HEK293 (cell line): ENCODE measurements at regions not wholly inside any gene's neighbourhood (a gene's known extent, or its start where the extent isn't known, plus 50 kb on each side); places are given as distances from the start of the nearest gene placed in this dataset.

ENCODE experiments used
- ZBTB17 ChIP-seq: fragments of 450-650 bp; formaldehyde crosslinking; IDR thresholded peaks from 2 replicates; pipeline ENCODE4 v1.5.1; 2016; ENCODE audit warnings: missing biosample characterization, missing genetic modification characterization
- ZNF174 ChIP-seq: fragments of 450-650 bp; formaldehyde crosslinking; IDR thresholded peaks from 2 replicates; pipeline ENCODE4 v1.5.0; 2017; ENCODE audit warnings: missing biosample characterization, mild to moderate bottlenecking, missing genetic modification characterization
- ZNF350 ChIP-seq: fragments of 450-650 bp; formaldehyde crosslinking; IDR thresholded peaks from 2 replicates; pipeline ENCODE4 v1.5.0; 2017; ENCODE audit warnings: missing biosample characterization, mild to moderate bottlenecking, missing genetic modification characterization
- ZNF621 ChIP-seq: fragments of 450-650 bp; formaldehyde crosslinking; IDR thresholded peaks from 2 replicates; pipeline ENCODE4 v1.5.1; 2017; ENCODE audit warnings: missing biosample characterization, missing genetic modification characterization
- ZNF629 ChIP-seq: fragments of 450-650 bp; formaldehyde crosslinking; IDR thresholded peaks from 2 replicates; pipeline ENCODE4 v1.5.1; 2017; ENCODE audit warnings: missing biosample characterization, missing genetic modification characterization
- ZNF777 ChIP-seq: fragments of 450-650 bp; formaldehyde crosslinking; IDR thresholded peaks from 2 replicates; pipeline ENCODE4 v1.5.1; 2017; ENCODE audit warnings: missing biosample characterization, missing genetic modification characterization, borderline replicate concordance
- ZXDB ChIP-seq: fragments of 450-650 bp; formaldehyde crosslinking; IDR thresholded peaks from 2 replicates; pipeline ENCODE4 v1.5.1; 2016; ENCODE audit warnings: missing biosample characterization, missing genetic modification characterization
- TF ChIP-seq, protein P1 (sequence below): fragments of 450-650 bp; formaldehyde crosslinking; IDR thresholded peaks from 2 replicates; pipeline ENCODE4 v1.5.1; 2016; ENCODE audit warnings: missing biosample characterization, missing genetic modification characterization
- TF ChIP-seq, protein P2 (sequence below): fragments of 450-650 bp; formaldehyde crosslinking; IDR thresholded peaks from 2 replicates; pipeline ENCODE4 v1.5.1; 2016; ENCODE audit warnings: missing biosample characterization, missing genetic modification characterization

DNA sequence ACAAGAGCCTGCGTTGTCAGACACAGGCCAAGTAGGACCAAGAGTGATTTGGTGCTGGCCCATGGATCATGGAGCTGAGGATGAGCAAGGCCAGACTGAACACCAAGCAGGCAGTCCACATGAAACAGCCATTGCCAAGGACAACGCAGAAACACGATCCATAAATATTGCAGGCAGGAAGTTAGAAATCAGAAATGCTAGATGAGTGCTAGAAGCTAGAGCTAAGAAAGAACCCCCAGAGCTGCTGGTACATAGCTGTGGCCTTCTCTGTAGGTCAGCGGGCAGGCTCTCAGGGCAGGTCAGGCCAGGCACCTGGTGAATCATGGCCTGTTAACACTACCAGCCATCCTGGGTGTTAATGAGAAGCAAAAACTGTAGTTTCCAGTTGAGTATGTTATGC, 119.7 kb downstream of the ALDH8A1 start:
- TF ChIP-seq, protein P1, sequence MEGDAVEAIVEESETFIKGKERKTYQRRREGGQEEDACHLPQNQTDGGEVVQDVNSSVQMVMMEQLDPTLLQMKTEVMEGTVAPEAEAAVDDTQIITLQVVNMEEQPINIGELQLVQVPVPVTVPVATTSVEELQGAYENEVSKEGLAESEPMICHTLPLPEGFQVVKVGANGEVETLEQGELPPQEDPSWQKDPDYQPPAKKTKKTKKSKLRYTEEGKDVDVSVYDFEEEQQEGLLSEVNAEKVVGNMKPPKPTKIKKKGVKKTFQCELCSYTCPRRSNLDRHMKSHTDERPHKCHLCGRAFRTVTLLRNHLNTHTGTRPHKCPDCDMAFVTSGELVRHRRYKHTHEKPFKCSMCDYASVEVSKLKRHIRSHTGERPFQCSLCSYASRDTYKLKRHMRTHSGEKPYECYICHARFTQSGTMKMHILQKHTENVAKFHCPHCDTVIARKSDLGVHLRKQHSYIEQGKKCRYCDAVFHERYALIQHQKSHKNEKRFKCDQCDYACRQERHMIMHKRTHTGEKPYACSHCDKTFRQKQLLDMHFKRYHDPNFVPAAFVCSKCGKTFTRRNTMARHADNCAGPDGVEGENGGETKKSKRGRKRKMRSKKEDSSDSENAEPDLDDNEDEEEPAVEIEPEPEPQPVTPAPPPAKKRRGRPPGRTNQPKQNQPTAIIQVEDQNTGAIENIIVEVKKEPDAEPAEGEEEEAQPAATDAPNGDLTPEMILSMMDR (tag by site-specific recombination): no peak
- no peak for TF ChIP-seq ZNF629 (tag by site-specific recombination)
- no peak for TF ChIP-seq ZBTB17 (tag by site-specific recombination)
- no peak for TF ChIP-seq ZNF350 (tag by site-specific recombination)
- no peak for TF ChIP-seq ZNF777 (tag by site-specific recombination)
- no peak for TF ChIP-seq ZXDB (tag by site-specific recombination)
- TF ChIP-seq, protein P2, sequence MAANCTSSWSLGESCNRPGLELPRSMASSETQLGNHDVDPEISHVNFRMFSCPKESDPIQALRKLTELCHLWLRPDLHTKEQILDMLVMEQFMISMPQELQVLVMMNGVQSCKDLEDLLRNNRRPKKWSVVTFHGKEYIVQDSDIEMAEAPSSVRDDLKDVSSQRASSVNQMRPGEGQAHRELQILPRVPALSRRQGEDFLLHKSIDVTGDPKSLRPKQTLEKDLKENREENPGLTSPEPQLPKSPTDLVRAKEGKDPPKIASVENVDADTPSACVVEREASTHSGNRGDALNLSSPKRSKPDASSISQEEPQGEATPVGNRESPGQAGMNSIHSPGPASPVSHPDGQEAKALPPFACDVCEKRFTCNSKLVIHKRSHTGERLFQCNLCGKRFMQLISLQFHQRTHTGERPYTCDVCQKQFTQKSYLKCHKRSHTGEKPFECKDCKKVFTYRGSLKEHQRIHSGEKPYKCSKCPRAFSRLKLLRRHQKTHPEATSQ (tag by site-specific recombination): no peak
- no peak for TF ChIP-seq ZNF621
- no peak for TF ChIP-seq ZNF174 (tag by site-specific recombination)
